ENCODE measurements at regions not wholly inside any gene's neighbourhood (a gene's known extent, or its start where the extent isn't known, plus 50 kb on each side); places are given as distances from the start of the nearest gene placed in this dataset.

DNA sequence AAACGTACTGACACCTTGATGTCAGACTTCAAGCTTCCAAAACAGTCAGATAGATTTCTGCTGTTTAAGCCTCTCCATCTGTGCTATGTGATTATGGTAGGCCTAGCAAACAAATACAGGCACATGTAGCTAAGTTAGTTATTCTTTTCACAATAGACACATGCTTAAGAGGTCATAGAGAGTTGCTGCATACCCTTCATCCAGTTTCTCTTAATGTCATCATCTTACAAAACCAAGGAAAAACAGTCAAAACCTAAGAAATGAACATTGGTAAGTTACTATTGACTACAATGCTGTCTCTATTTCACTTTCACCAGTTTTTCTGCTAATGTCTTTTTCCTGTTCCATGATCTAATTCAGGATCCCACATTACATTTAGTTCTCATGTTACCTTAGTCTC, 946.8 kb downstream of the TUSC7 start:
- Histone ChIP-seq H4K91ac (ENCODE audit: low read length) (no peak overlapping the region), H3K79me1 (replicated peaks; ENCODE audit: low read length, poor library complexity, severe bottlenecking) (no peaks in the 10 kb centered on the region), H3K9me3 (ENCODE audit: control insufficient read depth, low read length) (no peaks in the 10 kb centered on the region), H2AFZ (ENCODE audit: low read depth, low read length) (no peak overlapping the region), H3K4me1 (ENCODE audit: control insufficient read depth, insufficient read depth, low read depth, low read length) (no peaks in the 10 kb centered on the region), H3K18ac (ENCODE audit: low read depth in 1 of 2, low read length in 2 of 2) (no peak overlapping the region), H3K4me3 (ENCODE audit: insufficient read depth in 1 of 2, low read depth in 1 of 2, low read length in 2 of 2) (no peak overlapping the region), H3K23ac (ENCODE audit: low read length in 2 of 2) (no peak overlapping the region), H3K14ac (ENCODE audit: low read length in 2 of 2) (no peak overlapping the region), H2BK5ac (ENCODE audit: low read depth, low read length, poor library complexity, severe bottlenecking) (no peak overlapping the region), H2BK120ac (ENCODE audit: low read depth, low read length) (no peak overlapping the region), H2BK15ac (ENCODE audit: low read depth, poor library complexity, severe bottlenecking) (no peak overlapping the region), H3K4ac (ENCODE audit: low read depth in 1 of 2, low read length in 2 of 2) (no peak overlapping the region), H3K4me2 (ENCODE audit: low read length, poor library complexity, severe bottlenecking) (no peak overlapping the region), H2AK5ac (ENCODE audit: low read length, severe bottlenecking) (no peak overlapping the region), H3K9ac (ENCODE audit: low read length) (no peak overlapping the region), H2BK12ac (ENCODE audit: low read length in 2 of 2) (no peak overlapping the region), H3K27ac (ENCODE audit: low read length, poor library complexity, severe bottlenecking) (no peak overlapping the region), H3K27me3 (ENCODE audit: control insufficient read depth in 1 of 2, insufficient read depth in 1 of 2, low read length in 2 of 2) (no peaks in the 10 kb centered on the region), H4K8ac (ENCODE audit: low read length) (no peak overlapping the region), H3K36me3 (ENCODE audit: control insufficient read depth in 1 of 2, insufficient read depth in 2 of 2, low read depth in 1 of 2, low read length in 2 of 2) (no peaks in the 10 kb centered on the region)
- 89% methylated on average over 1 of the region's 1 CpG for WGBS
- no peak for DNase-seq

DNA sequence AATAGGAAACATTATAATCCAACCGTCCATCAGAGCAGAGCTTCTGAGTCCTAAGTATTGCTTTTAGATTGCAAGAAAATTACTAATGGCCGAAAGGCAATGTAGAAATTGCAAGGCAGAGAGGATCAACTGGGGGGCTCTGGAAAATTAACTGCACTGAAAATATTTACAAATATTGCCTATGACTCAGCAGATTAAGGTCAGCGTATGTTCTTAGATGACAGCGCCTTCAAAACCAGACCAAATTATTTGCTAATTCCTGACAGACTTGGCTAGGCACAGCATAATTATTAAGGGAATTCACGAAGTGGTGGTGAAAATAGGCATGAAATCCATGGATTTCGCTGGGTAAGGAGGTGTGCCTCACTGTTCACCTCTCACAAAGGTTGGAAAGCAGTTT, 947.7 kb downstream of the TUSC7 start:
- no peaks in the 10 kb centered on the region for H3K9me3 ChIP-seq (ENCODE audit: control insufficient read depth, low read length)
- H3K27me3 ChIP-seq (ENCODE audit: control insufficient read depth in 1 of 2, insufficient read depth in 1 of 2, low read length in 2 of 2): no peaks in the 10 kb centered on the region
- H3K79me1 ChIP-seq (replicated peaks; ENCODE audit: low read length, poor library complexity, severe bottlenecking): no peaks in the 10 kb centered on the region
- no peak overlapping the region for H3K4me2 ChIP-seq (ENCODE audit: low read length, poor library complexity, severe bottlenecking)
- H2AK5ac ChIP-seq (ENCODE audit: low read length, severe bottlenecking): no peak overlapping the region
- H2BK5ac ChIP-seq (ENCODE audit: low read depth, low read length, poor library complexity, severe bottlenecking): no peak overlapping the region
- H3K9ac ChIP-seq (ENCODE audit: low read length): no peak overlapping the region
- H2BK12ac ChIP-seq (ENCODE audit: low read length in 2 of 2): no peak overlapping the region
- H3K14ac ChIP-seq (ENCODE audit: low read length in 2 of 2): no peak overlapping the region
- no peak overlapping the region for H3K27ac ChIP-seq (ENCODE audit: low read length, poor library complexity, severe bottlenecking)
- H3K4ac ChIP-seq (ENCODE audit: low read depth in 1 of 2, low read length in 2 of 2): no peak overlapping the region
- WGBS: 77% methylated on average over 5 of the region's 6 CpGs
- no peak overlapping the region for H3K18ac ChIP-seq (ENCODE audit: low read depth in 1 of 2, low read length in 2 of 2)
- H3K4me3 ChIP-seq (ENCODE audit: insufficient read depth in 1 of 2, low read depth in 1 of 2, low read length in 2 of 2): no peak overlapping the region
- H2AFZ ChIP-seq (ENCODE audit: low read depth, low read length): no peak overlapping the region
- no peak overlapping the region for H2BK15ac ChIP-seq (ENCODE audit: low read depth, poor library complexity, severe bottlenecking)
- H2BK120ac ChIP-seq (ENCODE audit: low read depth, low read length): no peak overlapping the region
- no peaks in the 10 kb centered on the region for H3K4me1 ChIP-seq (ENCODE audit: control insufficient read depth, insufficient read depth, low read depth, low read length)
- no peak overlapping the region for H3K23ac ChIP-seq (ENCODE audit: low read length in 2 of 2)
- H3K36me3 ChIP-seq (ENCODE audit: control insufficient read depth in 1 of 2, insufficient read depth in 2 of 2, low read depth in 1 of 2, low read length in 2 of 2): no peaks in the 10 kb centered on the region
- peak overlapping the region; percentile 27 for H4K91ac ChIP-seq (ENCODE audit: low read length)
- H4K8ac ChIP-seq (ENCODE audit: low read length): no peak overlapping the region
- no peak for DNase-seq

- peak; percentile 17 for DNase-seq
Measured at GRCh38 chr3:117660941-117661817, 951.6 kb downstream of the TUSC7 start.

GRCh38 chr3:117661818-117662095, 952.2 kb downstream of the TUSC7 start:
- 83% methylated on average over 2 of the region's 3 CpGs for WGBS
- Histone ChIP-seq H3K18ac (ENCODE audit: low read depth in 1 of 2, low read length in 2 of 2) (no peak overlapping the region), H3K4me2 (ENCODE audit: low read length, poor library complexity, severe bottlenecking) (no peak overlapping the region), H3K9ac (ENCODE audit: low read length) (peak overlapping the region; percentile 51), H2BK120ac (ENCODE audit: low read depth, low read length) (no peak overlapping the region), H3K14ac (ENCODE audit: low read length in 2 of 2) (no peak overlapping the region), H3K9me3 (ENCODE audit: control insufficient read depth, low read length) (no peaks in the 10 kb centered on the region), H3K27me3 (ENCODE audit: control insufficient read depth in 1 of 2, insufficient read depth in 1 of 2, low read length in 2 of 2) (no peaks in the 10 kb centered on the region), H3K36me3 (ENCODE audit: control insufficient read depth in 1 of 2, insufficient read depth in 2 of 2, low read depth in 1 of 2, low read length in 2 of 2) (no peaks in the 10 kb centered on the region), H4K8ac (ENCODE audit: low read length) (no peak overlapping the region), H3K4ac (ENCODE audit: low read depth in 1 of 2, low read length in 2 of 2) (no peak overlapping the region), H2AK5ac (ENCODE audit: low read length, severe bottlenecking) (no peak overlapping the region), H3K27ac (ENCODE audit: low read length, poor library complexity, severe bottlenecking) (peak overlapping the region; percentile 60), H2BK5ac (ENCODE audit: low read depth, low read length, poor library complexity, severe bottlenecking) (no peak overlapping the region), H2BK15ac (ENCODE audit: low read depth, poor library complexity, severe bottlenecking) (no peak overlapping the region), H2BK12ac (ENCODE audit: low read length in 2 of 2) (no peak overlapping the region), H3K4me1 (ENCODE audit: control insufficient read depth, insufficient read depth, low read depth, low read length) (no peaks in the 10 kb centered on the region), H4K91ac (ENCODE audit: low read length) (no peak overlapping the region), H3K23ac (ENCODE audit: low read length in 2 of 2) (no peak overlapping the region), H3K4me3 (ENCODE audit: insufficient read depth in 1 of 2, low read depth in 1 of 2, low read length in 2 of 2) (no peak overlapping the region), H2AFZ (ENCODE audit: low read depth, low read length) (no peak overlapping the region), H3K79me1 (replicated peaks; ENCODE audit: low read length, poor library complexity, severe bottlenecking) (no peaks in the 10 kb centered on the region)
- DNase-seq: no peak

More at GRCh38 chr3:117660941-117661817, 951.6 kb downstream of the TUSC7 start:
- no peak overlapping the region for H3K4ac ChIP-seq (ENCODE audit: low read depth in 1 of 2, low read length in 2 of 2)
- no peak overlapping the region for H3K4me2 ChIP-seq (ENCODE audit: low read length, poor library complexity, severe bottlenecking)
- no peak overlapping the region for H2AFZ ChIP-seq (ENCODE audit: low read depth, low read length)
- no peaks in the 10 kb centered on the region for H3K36me3 ChIP-seq (ENCODE audit: control insufficient read depth in 1 of 2, insufficient read depth in 2 of 2, low read depth in 1 of 2, low read length in 2 of 2)
- H4K8ac ChIP-seq (ENCODE audit: low read length): no peak overlapping the region
- no peaks in the 10 kb centered on the region for H3K27me3 ChIP-seq (ENCODE audit: control insufficient read depth in 1 of 2, insufficient read depth in 1 of 2, low read length in 2 of 2)
- H4K91ac ChIP-seq (ENCODE audit: low read length): no peak overlapping the region
- no peak overlapping the region for H2BK12ac ChIP-seq (ENCODE audit: low read length in 2 of 2)
- no peak overlapping the region for H2BK120ac ChIP-seq (ENCODE audit: low read depth, low read length)
- H3K23ac ChIP-seq (ENCODE audit: low read length in 2 of 2): no peak overlapping the region
- H3K27ac ChIP-seq (ENCODE audit: low read length, poor library complexity, severe bottlenecking): peak overlapping the region; percentile 67
- H3K9me3 ChIP-seq (ENCODE audit: control insufficient read depth, low read length): no peaks in the 10 kb centered on the region
- H3K9ac ChIP-seq (ENCODE audit: low read length): peak overlapping the region; percentile 51
- H2AK5ac ChIP-seq (ENCODE audit: low read length, severe bottlenecking): no peak overlapping the region
- H2BK15ac ChIP-seq (ENCODE audit: low read depth, poor library complexity, severe bottlenecking): no peak overlapping the region
- H2BK5ac ChIP-seq (ENCODE audit: low read depth, low read length, poor library complexity, severe bottlenecking): no peak overlapping the region
- H3K14ac ChIP-seq (ENCODE audit: low read length in 2 of 2): no peak overlapping the region
- no peaks in the 10 kb centered on the region for H3K4me1 ChIP-seq (ENCODE audit: control insufficient read depth, insufficient read depth, low read depth, low read length)
- no peaks in the 10 kb centered on the region for H3K79me1 ChIP-seq (replicated peaks; ENCODE audit: low read length, poor library complexity, severe bottlenecking)
- 92% methylated on average over 1 of the region's 2 CpGs for WGBS
- H3K4me3 ChIP-seq (ENCODE audit: insufficient read depth in 1 of 2, low read depth in 1 of 2, low read length in 2 of 2): no peak overlapping the region
- H3K18ac ChIP-seq (ENCODE audit: low read depth in 1 of 2, low read length in 2 of 2): no peak overlapping the region

All from mesenchymal stem cell (in vitro differentiated cells and primary cell).